ENCODE measurements at regions not wholly inside any gene's neighbourhood (a gene's known extent, or its start where the extent isn't known, plus 50 kb on each side); places are given as distances from the start of the nearest gene placed in this dataset.

- Histone ChIP-seq H3K27me3 (ENCODE audit: control insufficient read depth, insufficient read depth, low read length, poor library complexity, severe bottlenecking) (no peaks in the 10 kb centered on the region), H3K27ac (ENCODE audit: insufficient read depth, low read depth, low read length, poor library complexity, severe bottlenecking) (no peak overlapping the region), H3K9me3 (ENCODE audit: control insufficient read depth, low read length) (no peaks in the 10 kb centered on the region), H3K36me3 (ENCODE audit: control insufficient read depth, insufficient read depth, low read length) (no peaks in the 10 kb centered on the region), H3K4me3 (ENCODE audit: insufficient read depth, low read depth, low read length) (no peak overlapping the region), H3K4me1 (ENCODE audit: control insufficient read depth, insufficient read depth, low read length) (peaks cover 75% of the 10 kb centered on the region)
- WGBS, 2 experiments = 86 to 88% methylated on average over 6 of the region's 6 CpGs
Measured at GRCh38 chr17:77473615-77474226, 333.0 kb downstream of the SEC14L1 start.

- H3K27ac ChIP-seq (ENCODE audit: insufficient read depth, low read depth, low read length, poor library complexity, severe bottlenecking) = no peak overlapping the region
- no peaks in the 10 kb centered on the region for H3K27me3 ChIP-seq (ENCODE audit: control insufficient read depth, insufficient read depth, low read length, poor library complexity, severe bottlenecking)
- WGBS, 2 experiments = 93 to 94% methylated on average over 12 of the region's 12 CpGs
- H3K4me3 ChIP-seq (ENCODE audit: insufficient read depth, low read depth, low read length) = no peak overlapping the region
- H3K9me3 ChIP-seq (ENCODE audit: control insufficient read depth, low read length) = no peaks in the 10 kb centered on the region
- H3K4me1 ChIP-seq (ENCODE audit: control insufficient read depth, insufficient read depth, low read length) = peaks cover 75% of the 10 kb centered on the region
- H3K36me3 ChIP-seq (ENCODE audit: control insufficient read depth, insufficient read depth, low read length) = no peaks in the 10 kb centered on the region
Measured at GRCh38 chr17:77474292-77474988, 333.7 kb downstream of the SEC14L1 start.

- Histone ChIP-seq H3K36me3 (ENCODE audit: control insufficient read depth, insufficient read depth, low read length) (no peaks in the 10 kb centered on the region), H3K4me1 (ENCODE audit: control insufficient read depth, insufficient read depth, low read length) (peaks cover 76% of the 10 kb centered on the region), H3K4me3 (ENCODE audit: insufficient read depth, low read depth, low read length) (no peak overlapping the region), H3K27me3 (ENCODE audit: control insufficient read depth, insufficient read depth, low read length, poor library complexity, severe bottlenecking) (no peaks in the 10 kb centered on the region), H3K27ac (ENCODE audit: insufficient read depth, low read depth, low read length, poor library complexity, severe bottlenecking) (peak overlapping the region; percentile 5), H3K9me3 (ENCODE audit: control insufficient read depth, low read length) (no peaks in the 10 kb centered on the region)
- 81 to 82% methylated on average over 27 of the region's 27 CpGs for WGBS, 2 experiments
Measured at GRCh38 chr17:77475016-77475976, 334.5 kb downstream of the SEC14L1 start.

GRCh38 chr17:77476006-77476405 is 335.2 kb downstream of the SEC14L1 start:
- no peaks in the 10 kb centered on the region for H3K27me3 ChIP-seq (ENCODE audit: control insufficient read depth, insufficient read depth, low read length, poor library complexity, severe bottlenecking)
- H3K4me3 ChIP-seq (ENCODE audit: insufficient read depth, low read depth, low read length) = no peak overlapping the region
- WGBS, 2 experiments = 85 to 91% methylated on average over 7 of the region's 7 CpGs
- peaks cover 76% of the 10 kb centered on the region for H3K4me1 ChIP-seq (ENCODE audit: control insufficient read depth, insufficient read depth, low read length)
- H3K27ac ChIP-seq (ENCODE audit: insufficient read depth, low read depth, low read length, poor library complexity, severe bottlenecking) = no peak overlapping the region
- H3K9me3 ChIP-seq (ENCODE audit: control insufficient read depth, low read length) = no peaks in the 10 kb centered on the region
- H3K36me3 ChIP-seq (ENCODE audit: control insufficient read depth, insufficient read depth, low read length) = no peaks in the 10 kb centered on the region

GRCh38 chr17:77476498-77476897 is 335.7 kb downstream of the SEC14L1 start:
- no peak overlapping the region for H3K27ac ChIP-seq (ENCODE audit: insufficient read depth, low read depth, low read length, poor library complexity, severe bottlenecking)
- H3K4me3 ChIP-seq (ENCODE audit: insufficient read depth, low read depth, low read length) = no peak overlapping the region
- H3K27me3 ChIP-seq (ENCODE audit: control insufficient read depth, insufficient read depth, low read length, poor library complexity, severe bottlenecking) = no peaks in the 10 kb centered on the region
- WGBS, 2 experiments = 94 to 95% methylated on average over 8 of the region's 8 CpGs
- H3K36me3 ChIP-seq (ENCODE audit: control insufficient read depth, insufficient read depth, low read length) = no peaks in the 10 kb centered on the region
- H3K9me3 ChIP-seq (ENCODE audit: control insufficient read depth, low read length) = no peaks in the 10 kb centered on the region
- peaks cover 75% of the 10 kb centered on the region for H3K4me1 ChIP-seq (ENCODE audit: control insufficient read depth, insufficient read depth, low read length)

GRCh38 chr17:77476931-77477805 is 336.4 kb downstream of the SEC14L1 start:
- no peak overlapping the region for H3K4me3 ChIP-seq (ENCODE audit: insufficient read depth, low read depth, low read length)
- WGBS, 2 experiments = 81% methylated on average over 22 of the region's 22 CpGs
- H3K27me3 ChIP-seq (ENCODE audit: control insufficient read depth, insufficient read depth, low read length, poor library complexity, severe bottlenecking) = no peaks in the 10 kb centered on the region
- no peak overlapping the region for H3K27ac ChIP-seq (ENCODE audit: insufficient read depth, low read depth, low read length, poor library complexity, severe bottlenecking)
- no peaks in the 10 kb centered on the region for H3K9me3 ChIP-seq (ENCODE audit: control insufficient read depth, low read length)
- H3K36me3 ChIP-seq (ENCODE audit: control insufficient read depth, insufficient read depth, low read length) = no peaks in the 10 kb centered on the region
- H3K4me1 ChIP-seq (ENCODE audit: control insufficient read depth, insufficient read depth, low read length) = peaks cover 68% of the 10 kb centered on the region

- H3K36me3 ChIP-seq (ENCODE audit: control insufficient read depth, insufficient read depth, low read length) = peaks cover 4% of the 10 kb centered on the region
- no peak overlapping the region for H3K4me3 ChIP-seq (ENCODE audit: insufficient read depth, low read depth, low read length)
- H3K4me1 ChIP-seq (ENCODE audit: control insufficient read depth, insufficient read depth, low read length) = peaks cover 57% of the 10 kb centered on the region
- 92 to 96% methylated on average over 16 of the region's 16 CpGs for WGBS, 2 experiments
- no peak overlapping the region for H3K27ac ChIP-seq (ENCODE audit: insufficient read depth, low read depth, low read length, poor library complexity, severe bottlenecking)
- no peaks in the 10 kb centered on the region for H3K27me3 ChIP-seq (ENCODE audit: control insufficient read depth, insufficient read depth, low read length, poor library complexity, severe bottlenecking)
- no peaks in the 10 kb centered on the region for H3K9me3 ChIP-seq (ENCODE audit: control insufficient read depth, low read length)
Measured at GRCh38 chr17:77478281-77478680, 337.5 kb downstream of the SEC14L1 start.

- Histone ChIP-seq H3K36me3 (ENCODE audit: control insufficient read depth, insufficient read depth, low read length) (peaks cover 11% of the 10 kb centered on the region), H3K4me1 (ENCODE audit: control insufficient read depth, insufficient read depth, low read length) (peaks cover 56% of the 10 kb centered on the region), H3K4me3 (ENCODE audit: insufficient read depth, low read depth, low read length) (no peak overlapping the region), H3K9me3 (ENCODE audit: control insufficient read depth, low read length) (no peaks in the 10 kb centered on the region), H3K27ac (ENCODE audit: insufficient read depth, low read depth, low read length, poor library complexity, severe bottlenecking) (no peak overlapping the region), H3K27me3 (ENCODE audit: control insufficient read depth, insufficient read depth, low read length, poor library complexity, severe bottlenecking) (no peaks in the 10 kb centered on the region)
- WGBS, 2 experiments = 79% methylated on average over 11 of the region's 11 CpGs
Measured at GRCh38 chr17:77478899-77479298, 338.1 kb downstream of the SEC14L1 start.

- H3K27ac ChIP-seq (ENCODE audit: insufficient read depth, low read depth, low read length, poor library complexity, severe bottlenecking) = peak overlapping the region; percentile 78
- 54% methylated on average over 26 of the region's 26 CpGs for WGBS, 2 experiments
Measured at GRCh38 chr17:77479372-77480198, 338.8 kb downstream of the SEC14L1 start.

More at GRCh38 chr17:77479372-77480198, 338.8 kb downstream of the SEC14L1 start:
- H3K27me3 ChIP-seq (ENCODE audit: control insufficient read depth, insufficient read depth, low read length, poor library complexity, severe bottlenecking) = no peaks in the 10 kb centered on the region
- peaks cover 50% of the 10 kb centered on the region for H3K4me1 ChIP-seq (ENCODE audit: control insufficient read depth, insufficient read depth, low read length)
- H3K4me3 ChIP-seq (ENCODE audit: insufficient read depth, low read depth, low read length) = no peak overlapping the region
- no peaks in the 10 kb centered on the region for H3K9me3 ChIP-seq (ENCODE audit: control insufficient read depth, low read length)
- H3K36me3 ChIP-seq (ENCODE audit: control insufficient read depth, insufficient read depth, low read length) = peaks cover 11% of the 10 kb centered on the region

All from ectodermal cell (in vitro differentiated cells).